Left lung (tissue), 4 donors: ENCODE measurements at regions not wholly inside any gene's neighbourhood (a gene's known extent, or its start where the extent isn't known, plus 50 kb on each side); places are given as distances from the start of the nearest gene placed in this dataset.
A peak's percentile ranks its signal among the peaks of the same experiment; 100 is the strongest.
"Not testable (repeated sequence)": the region's sequence is repeated elsewhere in the genome, so short reads cannot be mapped to it uniquely, and the experiment has no call there.

ENCODE experiments used
- ATAC-seq: fragments of 200-7000 bp; cut with Tn5 transposase; one replicate; pipeline ENCODE4 v1.9.1; 2020; ENCODE audit warnings: moderate library complexity
- DNase-seq, 4 donors: peaks; one replicate each; pipeline ENCODE4 v3.0.0-alpha.2; 2013 to 2020
- H3K27ac ChIP-seq, 2 donors: fragments of 200-600 bp; sonication (generic) in 1 of 2; one replicate each; pipeline versions ENCODE4 v1.5.0 to v1.8.0; 2020 to 2021
- H3K27me3 ChIP-seq, 2 donors: fragments of 200-600 bp; sonication (generic) in 1 of 2; one replicate each; pipeline versions ENCODE4 v1.5.0 to v1.8.0; 2020 to 2021
- H3K36me3 ChIP-seq, 2 donors: fragments of 200-600 bp; sonication (generic) in 1 of 2; one replicate each; pipeline versions ENCODE4 v1.5.0 to v1.8.0; 2020 to 2021
- H3K4me1 ChIP-seq, 2 donors: fragments of 200-600 bp; one replicate each; pipeline ENCODE4 v1.8.0; 2021
- H3K4me3 ChIP-seq, 2 donors: fragments of 200-600 bp; sonication (generic) in 1 of 2; one replicate each; pipeline versions ENCODE4 v1.5.0 to v1.8.0; 2020 to 2021; ENCODE audit warnings: mild to moderate bottlenecking in 1 of 2
- H3K9me3 ChIP-seq, 2 donors: fragments of 200-600 bp; sonication (generic) in 1 of 2; one replicate each; pipeline versions ENCODE4 v1.5.0 to v1.8.0; 2020 to 2021
- intact Hi-C, 2 donors: fragments of 100-400 bp; cut with DNase I; formaldehyde crosslinking; loops; one replicate each; pipeline versions ENCODE4 v1.11.2 to v1.14.2; 2022
- TF ChIP-seq, protein P1 (sequence below), 2 donors: fragments of 200-600 bp; sonication (generic) in 1 of 2; IDR thresholded peaks; one replicate each; pipeline versions ENCODE4 v1.5.0 to v1.8.0; 2021; ENCODE audit warnings: antibody characterized with exemption in 2 of 2
- donor health status: DM: no; HTN: yes; CAD: no.
- donor health status: DM: no; HTN: no; CAD: no.

DNA sequence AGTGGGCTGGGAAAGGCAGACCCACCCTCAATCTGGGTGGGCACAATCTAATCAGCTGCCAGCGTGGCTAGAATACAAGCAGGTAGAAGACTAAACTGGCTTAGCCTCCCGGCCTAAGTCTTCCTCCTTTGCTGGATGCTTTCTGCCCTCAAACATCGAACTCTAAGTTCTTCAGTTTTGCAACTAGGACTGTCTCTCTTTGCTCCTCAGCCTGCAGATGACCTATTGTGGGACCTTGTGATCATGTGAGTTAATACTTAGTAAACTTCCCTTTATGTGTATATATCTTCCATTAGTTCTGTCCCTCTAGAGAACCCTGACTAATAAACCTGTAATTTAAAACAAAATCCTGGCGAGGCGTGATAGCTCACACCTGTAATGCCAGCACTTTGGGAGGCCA, 51.8 kb upstream of the SLC39A8 start:
- ATAC-seq, intact Hi-C loops, H3K4me3 ChIP-seq, H3K27me3 ChIP-seq, H3K27ac ChIP-seq, H3K36me3 ChIP-seq, DNase-seq, H3K9me3 ChIP-seq: not testable (repeated sequence)
- peaks cover 0 to 23% of the 10 kb centered on the region in 2 donors for H3K4me1 ChIP-seq

DNA sequence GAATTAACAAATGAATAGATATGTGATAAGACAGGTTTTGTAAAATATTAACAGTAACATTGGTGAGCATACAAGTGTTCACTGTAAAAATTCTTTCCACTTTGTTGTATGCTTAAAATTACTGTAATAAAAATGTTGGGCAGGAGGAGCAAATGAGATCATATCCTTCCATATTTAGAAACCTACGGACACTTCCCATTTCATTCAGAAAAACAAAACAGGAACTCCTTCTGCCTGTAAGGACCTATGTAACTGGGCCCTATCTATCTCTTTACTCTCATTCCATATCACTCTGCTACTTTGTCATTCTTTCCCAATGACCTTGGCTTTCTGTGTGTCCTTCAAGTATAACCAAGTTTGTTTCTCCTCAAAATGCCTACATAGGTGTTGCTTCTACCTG, 53.7 kb upstream of the SLC39A8 start:
- H3K36me3 ChIP-seq = no peaks in the 10 kb centered on the region
- H3K4me3 ChIP-seq = no peak overlapping the region
- H3K27ac ChIP-seq = peak overlapping the region in 1 of 2 donors; percentile 4
- peaks cover 0 to 30% of the 10 kb centered on the region in 2 donors for H3K4me1 ChIP-seq
- peak; percentile 48 for ATAC-seq
- DNase-seq = no peak
- TF ChIP-seq, protein P1, sequence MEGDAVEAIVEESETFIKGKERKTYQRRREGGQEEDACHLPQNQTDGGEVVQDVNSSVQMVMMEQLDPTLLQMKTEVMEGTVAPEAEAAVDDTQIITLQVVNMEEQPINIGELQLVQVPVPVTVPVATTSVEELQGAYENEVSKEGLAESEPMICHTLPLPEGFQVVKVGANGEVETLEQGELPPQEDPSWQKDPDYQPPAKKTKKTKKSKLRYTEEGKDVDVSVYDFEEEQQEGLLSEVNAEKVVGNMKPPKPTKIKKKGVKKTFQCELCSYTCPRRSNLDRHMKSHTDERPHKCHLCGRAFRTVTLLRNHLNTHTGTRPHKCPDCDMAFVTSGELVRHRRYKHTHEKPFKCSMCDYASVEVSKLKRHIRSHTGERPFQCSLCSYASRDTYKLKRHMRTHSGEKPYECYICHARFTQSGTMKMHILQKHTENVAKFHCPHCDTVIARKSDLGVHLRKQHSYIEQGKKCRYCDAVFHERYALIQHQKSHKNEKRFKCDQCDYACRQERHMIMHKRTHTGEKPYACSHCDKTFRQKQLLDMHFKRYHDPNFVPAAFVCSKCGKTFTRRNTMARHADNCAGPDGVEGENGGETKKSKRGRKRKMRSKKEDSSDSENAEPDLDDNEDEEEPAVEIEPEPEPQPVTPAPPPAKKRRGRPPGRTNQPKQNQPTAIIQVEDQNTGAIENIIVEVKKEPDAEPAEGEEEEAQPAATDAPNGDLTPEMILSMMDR (IDR thresholded peaks at IDR 0.05) = no peak
- no peaks in the 10 kb centered on the region for H3K9me3 ChIP-seq
- intact Hi-C loops = no loop called here
- H3K27me3 ChIP-seq = no peaks in the 10 kb centered on the region

DNA sequence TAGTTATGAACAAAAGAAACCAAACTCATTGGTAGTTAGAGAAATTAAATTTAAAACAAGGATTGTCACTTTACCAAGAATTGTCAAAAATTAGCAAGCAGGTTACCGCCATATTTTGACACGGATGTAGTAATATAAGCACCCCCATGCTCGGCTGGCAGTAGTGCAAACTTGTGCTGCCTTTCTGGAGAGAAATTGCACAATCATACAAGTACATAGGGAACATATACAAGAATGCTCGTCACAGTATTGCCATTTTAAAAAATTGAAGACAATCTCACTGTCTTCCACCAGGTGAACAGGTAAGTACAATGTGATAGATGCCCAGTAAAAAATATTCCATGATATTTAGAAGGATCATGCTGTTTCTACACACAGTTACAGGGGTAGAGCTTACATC, 55.6 kb upstream of the SLC39A8 start:
- DNase-seq = no peak

DNA sequence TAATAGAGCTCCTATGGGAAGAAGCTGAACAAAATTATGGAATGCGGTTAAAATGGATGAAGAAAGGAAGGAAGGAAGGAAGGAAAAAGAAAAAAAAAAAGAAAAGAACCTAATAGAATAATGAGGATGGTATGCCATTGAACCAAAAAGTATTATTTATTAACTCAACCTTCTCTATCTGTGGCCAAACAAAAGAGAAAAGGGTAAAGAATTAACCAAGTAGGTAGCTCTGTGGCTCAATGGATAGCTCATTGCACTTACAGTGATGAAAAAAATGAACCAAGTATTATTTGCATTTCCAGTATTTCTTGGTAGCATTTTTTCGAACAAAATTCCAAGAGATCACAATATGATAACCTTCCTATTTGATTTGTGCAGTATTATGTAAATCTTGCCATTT, 56.9 kb upstream of the SLC39A8 start:
- H3K9me3 ChIP-seq = no peaks in the 10 kb centered on the region
- no peak for DNase-seq
- no peaks in the 10 kb centered on the region for H3K36me3 ChIP-seq
- no peaks in the 10 kb centered on the region for H3K27me3 ChIP-seq
- intact Hi-C loops = no loop called here
- H3K4me3 ChIP-seq = no peak overlapping the region
- no peak overlapping the region for H3K27ac ChIP-seq
- TF ChIP-seq, protein P1 (IDR thresholded peaks at IDR 0.05) = no peak
- H3K4me1 ChIP-seq = peaks cover 0 to 33% of the 10 kb centered on the region in 2 donors
- ATAC-seq = no peak

More for the DNA sequence above, 55.6 kb upstream of the SLC39A8 start:
- peaks cover 0 to 37% of the 10 kb centered on the region in 2 donors for H3K4me1 ChIP-seq
- H3K9me3 ChIP-seq = no peaks in the 10 kb centered on the region
- intact Hi-C loops = no loop called here
- H3K36me3 ChIP-seq = no peaks in the 10 kb centered on the region
- TF ChIP-seq, protein P1 (IDR thresholded peaks at IDR 0.05) = no peak
- H3K27me3 ChIP-seq = no peaks in the 10 kb centered on the region
- H3K27ac ChIP-seq = no peak overlapping the region
- H3K4me3 ChIP-seq = no peak overlapping the region
- ATAC-seq = no peak

DNA sequence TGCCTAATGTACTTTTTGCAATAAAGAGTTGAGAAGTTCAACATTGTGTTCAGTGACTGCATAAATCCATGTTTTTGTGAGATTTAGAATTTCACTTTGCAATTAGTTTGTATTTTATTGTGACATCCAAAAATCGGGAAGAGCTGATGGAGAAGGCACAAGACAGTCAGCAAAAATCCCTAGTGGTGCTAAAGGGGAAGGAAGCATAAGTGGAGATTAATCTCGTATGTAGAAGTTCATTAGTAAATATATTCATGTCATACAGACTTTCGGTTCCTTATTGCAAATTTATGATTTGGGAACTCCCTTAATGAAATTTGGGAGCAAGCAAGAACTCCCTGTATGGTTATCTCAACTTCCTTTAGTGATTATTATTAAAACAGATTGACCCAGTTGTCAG, 57.8 kb upstream of the SLC39A8 start:
- peak; percentile 58 for ATAC-seq
- H3K4me3 ChIP-seq = no peak overlapping the region
- no peaks in the 10 kb centered on the region for H3K36me3 ChIP-seq
- no peaks in the 10 kb centered on the region for H3K27me3 ChIP-seq
- peak overlapping the region in 1 of 2 donors; percentile 59 for H3K27ac ChIP-seq
- H3K9me3 ChIP-seq = no peaks in the 10 kb centered on the region
- TF ChIP-seq, protein P1 (IDR thresholded peaks at IDR 0.05) = no peak
- peaks cover 0 to 26% of the 10 kb centered on the region in 2 donors for H3K4me1 ChIP-seq
- intact Hi-C loops = no loop called here
- DNase-seq = no peak

DNA sequence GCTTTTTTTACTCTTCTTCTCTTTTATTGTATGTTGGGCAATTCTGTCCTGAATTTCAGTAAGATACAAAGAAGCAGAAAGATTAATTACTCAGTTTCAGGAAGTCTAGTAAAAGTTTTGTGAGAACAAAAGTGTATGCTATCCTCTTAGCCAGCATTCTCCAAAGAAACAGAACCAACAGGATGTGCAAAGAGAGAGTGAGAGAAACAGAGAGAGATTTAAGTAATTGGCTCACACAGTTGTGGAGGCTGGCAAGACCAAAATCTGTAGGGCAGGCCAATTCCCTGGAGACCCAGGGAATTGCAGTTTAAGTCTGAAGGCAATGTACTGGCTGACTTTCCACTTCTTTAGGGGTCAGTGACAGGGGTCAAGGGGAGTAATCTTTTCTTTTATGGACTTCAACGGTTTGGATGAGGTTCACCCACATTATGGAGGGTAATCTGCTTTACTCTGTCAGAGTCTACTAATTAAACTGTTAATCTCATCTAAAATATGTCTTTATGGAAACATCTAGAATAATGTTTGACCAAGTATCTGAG, 59.2 kb upstream of the SLC39A8 start:
- DNase-seq (no peak), ATAC-seq (no peak)
- TF ChIP-seq, protein P1 (IDR thresholded peaks at IDR 0.05) = no peak

More for the DNA sequence above, 59.2 kb upstream of the SLC39A8 start:
- H3K27me3 ChIP-seq = no peaks in the 10 kb centered on the region
- no peaks in the 10 kb centered on the region for H3K36me3 ChIP-seq
- H3K9me3 ChIP-seq = no peaks in the 10 kb centered on the region
- H3K27ac ChIP-seq = peak overlapping the region in 1 of 2 donors; percentile 59
- H3K4me1 ChIP-seq = peaks cover 0 to 14% of the 10 kb centered on the region in 2 donors
- peak overlapping the region in 1 of 2 donors; percentile 0 for H3K4me3 ChIP-seq
- intact Hi-C loops = no loop called here
